K562 (cell line): ENCODE measurements at regions not wholly inside any gene's neighbourhood (a gene's known extent, or its start where the extent isn't known, plus 50 kb on each side); places are given as distances from the start of the nearest gene placed in this dataset.

Experiments used
- ATAC-seq: fragments of 200-7000 bp; cut with Tn5 transposase; 3 replicates; pipeline ENCODE4 v1.9.1; 2020; ENCODE audit warnings: moderate library complexity
- BruUV-seq: library from RNA; stranded (reverse); fragments of 400-500 nt; replicated peaks from 2 replicates; lab custom pipeline; 2021; lab: Mats Ljungman, UMichigan
- CTCF ChIA-PET: fragments of 300-600 bp; formaldehyde crosslinking; extraction: SDS; loops from one replicate; lab custom pipeline; 2021; ENCODE audit warnings: low intra/inter-chr PET ratio; lab: Yijun Ruan, JAX
- POLR2A ChIA-PET: fragments of 300-600, 350-650 bp; sonication (Branson Sonifier 250); formaldehyde crosslinking; extraction: SDS; loops from one replicate; lab custom pipeline; 2021; ENCODE audit warnings: antibody characterized with exemption, inconsistent platforms; lab: Yijun Ruan, JAX
- DNase-seq, 4 experiments: peaks; one replicate each; pipeline versions ENCODE4 v3.0.0 to v3.0.0-alpha.2; 2011 to 2018; ENCODE audit warnings: low spot score in 3 of 4, mixed read lengths in 3 of 4; ENCODE audit errors: extremely low read depth in 1 of 4
- FAIRE-seq: peaks from 2 replicates; lab custom pipeline; 2011; peaks lifted over from hg19 to GRCh38; lab: Jason Lieb, UNC
- H2AFZ ChIP-seq: 2 replicates; pipeline ENCODE4 v1.6.0; 2011; ENCODE audit warnings: low read depth, low read length, control low read depth, inconsistent platforms
- H3K27ac ChIP-seq: fragments of 200-600 bp; 3 replicates; pipeline ENCODE4 v1.8.0; 2011; ENCODE audit warnings: low read depth, mild to moderate bottlenecking, control low read depth, inconsistent platforms, low read length, moderate library complexity, mixed read lengths; ENCODE audit errors: extremely low read depth
- H3K27me3 ChIP-seq, 2 experiments: fragments of 300-600 bp in 1 of 2; 2 replicates in 1 of 2; 3 replicates in 1 of 2; pipeline versions ENCODE4 v1.6.0 to v1.8.0; 2011; ENCODE audit warnings: inconsistent platforms in 2 of 2, low read length in 2 of 2, mild to moderate bottlenecking in 1 of 2, mixed read lengths in 1 of 2, moderate library complexity in 1 of 2; ENCODE audit not compliant: control insufficient read depth in 2 of 2, insufficient read depth in 2 of 2
- H3K36me3 ChIP-seq: fragments of 300-600 bp; 3 replicates; pipeline ENCODE4 v1.8.0; 2011; ENCODE audit warnings: mild to moderate bottlenecking, low read length, inconsistent platforms; ENCODE audit not compliant: control insufficient read depth, insufficient read depth
- H3K4me1 ChIP-seq, 2 experiments: fragments of 200-600 bp in 1 of 2; replicated peaks in 1 of 2; 2 replicates in 1 of 2; 3 replicates in 1 of 2; pipeline versions ENCODE4 v1.5.1 to v1.8.0; 2011; ENCODE audit warnings: inconsistent platforms in 2 of 2, low read length in 2 of 2, mild to moderate bottlenecking in 1 of 2, mixed read lengths in 1 of 2, moderate library complexity in 1 of 2; ENCODE audit not compliant: control insufficient read depth in 2 of 2, insufficient read depth in 2 of 2
- H3K4me2 ChIP-seq: 2 replicates; pipeline ENCODE4 v1.6.1; 2011; ENCODE audit warnings: low read length, control low read depth, inconsistent platforms, mixed read lengths; ENCODE audit not compliant: insufficient read depth
- H3K4me3 ChIP-seq: fragments of 200-600 bp; sonication (generic), shearing (Covaris generic); 2 replicates; pipeline ENCODE4 v1.5.1; 2016; ENCODE audit warnings: control low read depth, inconsistent platforms
- H3K79me2 ChIP-seq: fragments of 200-600 bp; 3 replicates; pipeline ENCODE4 v1.8.0; 2011; ENCODE audit warnings: low read length, inconsistent platforms; ENCODE audit not compliant: control insufficient read depth, insufficient read depth
- H3K9ac ChIP-seq, 2 experiments: 2 replicates each; pipeline versions ENCODE4 v1.6.0 to v1.6.1; 2011; ENCODE audit warnings: low read depth in 2 of 2, low read length in 2 of 2, control low read depth in 1 of 2, inconsistent platforms in 1 of 2, mild to moderate bottlenecking in 1 of 2, mixed read lengths in 1 of 2; ENCODE audit not compliant: insufficient read depth in 1 of 2
- H3K9me1 ChIP-seq: one replicate; pipeline ENCODE4 v1.6.0; 2011; ENCODE audit warnings: inconsistent platforms, mild to moderate bottlenecking, low read length, moderate library complexity; ENCODE audit not compliant: control insufficient read depth, insufficient read depth
- H3K9me3 ChIP-seq: replicated peaks from 2 replicates; pipeline ENCODE4 v1.5.1; 2011; ENCODE audit warnings: low read depth, low read length, inconsistent platforms; ENCODE audit not compliant: control insufficient read depth, insufficient read depth
- H4K20me1 ChIP-seq: replicated peaks from 2 replicates; pipeline ENCODE4 v1.6.1; 2011; ENCODE audit warnings: low read length, inconsistent platforms, mixed read lengths; ENCODE audit not compliant: control insufficient read depth, insufficient read depth
- CTCF ChIP-seq, 3 experiments: IDR thresholded peaks in 2 of 3; conservative IDR thresholded peaks in 1 of 3; 2 replicates each; pipeline ENCODE4 v1.5.1; 2011 to 2012; ENCODE audit warnings: low read length in 3 of 3, mild to moderate bottlenecking in 3 of 3, control low read depth in 2 of 3, improper control_type of control experiment in 1 of 3, inconsistent platforms in 1 of 3, low read depth in 1 of 3, mixed read lengths in 1 of 3, moderate library complexity in 1 of 3; ENCODE audit not compliant: insufficient read depth in 2 of 3
- CTCFL ChIP-seq: IDR thresholded peaks from 2 replicates; pipeline ENCODE4 v1.6.1; 2011; ENCODE audit warnings: borderline replicate concordance, low read depth, mild to moderate bottlenecking, moderate library complexity, low read length; ENCODE audit not compliant: insufficient read depth, poor library complexity, severe bottlenecking
- POLR2G ChIP-seq: fragments of 200-400 bp; formaldehyde crosslinking; IDR thresholded peaks from 2 replicates; pipeline ENCODE4 v1.6.1; 2017; ENCODE audit warnings: low read depth, mild to moderate bottlenecking, antibody characterized with exemption, low read length, moderate library complexity
- RAD21 ChIP-seq, 2 experiments: fragments of 250-450 bp in 1 of 2; fragments of 450-650 bp in 1 of 2; sonication (Bioruptor Pico) in 1 of 2; formaldehyde crosslinking in 1 of 2; IDR thresholded peaks in 1 of 2; conservative IDR thresholded peaks in 1 of 2; 2 replicates each; pipeline versions ENCODE4 v1.4.0 to v1.8.0; 2020 to 2022; ENCODE audit warnings: mild to moderate bottlenecking in 2 of 2, moderate library complexity in 1 of 2
- WGBS: fragments of 100-300 bp; shearing (Covaris generic); methylation state at CpG from one replicate; pipeline ENCODE4 v1.1.6; 2016; ENCODE audit warnings: low coverage, mixed read lengths; ENCODE audit not compliant: insufficient coverage; ENCODE audit errors: missing lambda C conversion rate; 5-methylcytosine and 5-hydroxymethylcytosine counted together
- in situ Hi-C: fragments of 300-500 bp; cut with MboI; formaldehyde crosslinking; loops from 4 replicates; pipeline ENCODE4 v1.15.0; 2018; ENCODE audit warnings: inconsistent platforms, mixed read lengths
- intact Hi-C: fragments of 100-400 bp; cut with micrococcal nuclease; formaldehyde crosslinking; loops from 2 replicates; pipeline ENCODE4 v1.14.2; 2022

GRCh38 chr5:174581479-174581878 is 142.9 kb upstream of the MSX2 start:
- H4K20me1 ChIP-seq: no peaks in the 10 kb centered on the region
- no peak overlapping the region for H3K27ac ChIP-seq
- no peaks in the 10 kb centered on the region for H3K36me3 ChIP-seq
- WGBS: 2% methylated on average over 4 of the region's 5 CpGs
- in situ Hi-C loops: no loop called here
- H3K4me3 ChIP-seq: no peak overlapping the region
- no peaks in the 10 kb centered on the region for H3K79me2 ChIP-seq
- H3K9me3 ChIP-seq: no peaks in the 10 kb centered on the region
- no TSS peak for BruUV-seq
- H3K4me2 ChIP-seq: no peak overlapping the region
- DNase-seq: peak in 2 of 4 experiments; percentile 21 to 28
- peak; percentile 59; the same call in 1 of the 3 replicates for ATAC-seq
- no peaks in the 10 kb centered on the region for H3K4me1 ChIP-seq
- TF ChIP-seq CTCFL (peak; percentile 51), CTCF (IDR thresholded peaks at IDR 0.05 in 2 of 3, conservative IDR thresholded peaks at IDR 0.05 in 1 of 3; ENCODE audit: insufficient read depth in 2 of 3, low read depth in 1 of 3, low read length in 3 of 3) (peak; percentile 59 to 82 (median 67)), RAD21 (CRISPR knock-in tag; conservative IDR thresholded peaks at IDR 0.05 in 1 of 2, IDR thresholded peaks at IDR 0.05 in 1 of 2) (peak in 1 of 2 experiments; percentile 15; a peak in 2 of 4 replicates), POLR2G (no peak)
- peak; percentile 77 for FAIRE-seq
- H3K27me3 ChIP-seq: peaks cover 0 to 9% of the 10 kb centered on the region in 2 experiments; a peak in 3 of 5 replicates
- ChIA-PET CTCF (no interaction called here), POLR2A (no interaction called here)
- no peak overlapping the region for H3K9ac ChIP-seq
- H3K9me1 ChIP-seq: no peaks in the 10 kb centered on the region
- intact Hi-C loops: no loop called here
- H2AFZ ChIP-seq: no peak overlapping the region
